A549 (cell line): ENCODE measurements at regions not wholly inside any gene's neighbourhood (a gene's known extent, or its start where the extent isn't known, plus 50 kb on each side); places are given as distances from the start of the nearest gene placed in this dataset.

Experiments
- POLR2A ChIP-seq: IDR thresholded peaks from 2 replicates; pipeline ENCODE4 v1.6.1; 2012; ENCODE audit warnings: mild to moderate bottlenecking, low read length
- TF ChIP-seq, protein P1 (sequence below): fragments of 150-350 bp; IDR thresholded peaks from 2 replicates; pipeline ENCODE4 v1.6.1; 2014; ENCODE audit warnings: low read depth, mild to moderate bottlenecking, low read length
- TF ChIP-seq, protein P2 (sequence below): fragments of >200 bp; sonication (Bioruptor Twin); formaldehyde crosslinking; IDR thresholded peaks from 3 replicates; pipeline ENCODE4 v1.5.1; 2016

DNA sequence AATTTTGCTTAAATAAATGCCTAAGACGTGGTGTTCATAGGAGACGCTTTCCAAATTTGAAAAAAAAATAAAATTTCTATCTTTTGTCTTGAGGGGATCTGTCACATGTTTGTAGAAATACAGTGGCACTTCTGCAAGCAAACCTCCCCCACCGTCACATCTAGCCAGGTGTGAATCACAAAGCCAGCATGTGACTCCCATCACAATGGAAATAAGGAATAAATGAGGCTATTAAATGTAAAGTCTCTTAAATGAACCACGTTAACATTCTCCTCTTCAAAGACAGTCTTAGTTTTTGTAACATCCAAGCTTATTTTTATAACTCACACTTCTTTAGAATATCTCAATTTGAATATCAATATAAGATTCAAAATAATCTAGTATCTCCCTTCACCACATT is 63.0 kb upstream of the CCSER1 start:
- TF ChIP-seq, protein P1, sequence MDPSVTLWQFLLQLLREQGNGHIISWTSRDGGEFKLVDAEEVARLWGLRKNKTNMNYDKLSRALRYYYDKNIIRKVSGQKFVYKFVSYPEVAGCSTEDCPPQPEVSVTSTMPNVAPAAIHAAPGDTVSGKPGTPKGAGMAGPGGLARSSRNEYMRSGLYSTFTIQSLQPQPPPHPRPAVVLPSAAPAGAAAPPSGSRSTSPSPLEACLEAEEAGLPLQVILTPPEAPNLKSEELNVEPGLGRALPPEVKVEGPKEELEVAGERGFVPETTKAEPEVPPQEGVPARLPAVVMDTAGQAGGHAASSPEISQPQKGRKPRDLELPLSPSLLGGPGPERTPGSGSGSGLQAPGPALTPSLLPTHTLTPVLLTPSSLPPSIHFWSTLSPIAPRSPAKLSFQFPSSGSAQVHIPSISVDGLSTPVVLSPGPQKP: no peak
- TF ChIP-seq, protein P2, sequence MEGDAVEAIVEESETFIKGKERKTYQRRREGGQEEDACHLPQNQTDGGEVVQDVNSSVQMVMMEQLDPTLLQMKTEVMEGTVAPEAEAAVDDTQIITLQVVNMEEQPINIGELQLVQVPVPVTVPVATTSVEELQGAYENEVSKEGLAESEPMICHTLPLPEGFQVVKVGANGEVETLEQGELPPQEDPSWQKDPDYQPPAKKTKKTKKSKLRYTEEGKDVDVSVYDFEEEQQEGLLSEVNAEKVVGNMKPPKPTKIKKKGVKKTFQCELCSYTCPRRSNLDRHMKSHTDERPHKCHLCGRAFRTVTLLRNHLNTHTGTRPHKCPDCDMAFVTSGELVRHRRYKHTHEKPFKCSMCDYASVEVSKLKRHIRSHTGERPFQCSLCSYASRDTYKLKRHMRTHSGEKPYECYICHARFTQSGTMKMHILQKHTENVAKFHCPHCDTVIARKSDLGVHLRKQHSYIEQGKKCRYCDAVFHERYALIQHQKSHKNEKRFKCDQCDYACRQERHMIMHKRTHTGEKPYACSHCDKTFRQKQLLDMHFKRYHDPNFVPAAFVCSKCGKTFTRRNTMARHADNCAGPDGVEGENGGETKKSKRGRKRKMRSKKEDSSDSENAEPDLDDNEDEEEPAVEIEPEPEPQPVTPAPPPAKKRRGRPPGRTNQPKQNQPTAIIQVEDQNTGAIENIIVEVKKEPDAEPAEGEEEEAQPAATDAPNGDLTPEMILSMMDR: no peak
- TF ChIP-seq POLR2A: no peak
